HG03064 (cell line): ENCODE measurements at regions not wholly inside any gene's neighbourhood (a gene's known extent, or its start where the extent isn't known, plus 50 kb on each side); places are given as distances from the start of the nearest gene placed in this dataset.

Experiments
- ATAC-seq: cut with Tn5 transposase; IDR thresholded peaks from one replicate; pipeline ENCODE4 v1.9.1; 2021; ENCODE audit warnings: low read depth; ENCODE audit not compliant: unreplicated experiment

DNA sequence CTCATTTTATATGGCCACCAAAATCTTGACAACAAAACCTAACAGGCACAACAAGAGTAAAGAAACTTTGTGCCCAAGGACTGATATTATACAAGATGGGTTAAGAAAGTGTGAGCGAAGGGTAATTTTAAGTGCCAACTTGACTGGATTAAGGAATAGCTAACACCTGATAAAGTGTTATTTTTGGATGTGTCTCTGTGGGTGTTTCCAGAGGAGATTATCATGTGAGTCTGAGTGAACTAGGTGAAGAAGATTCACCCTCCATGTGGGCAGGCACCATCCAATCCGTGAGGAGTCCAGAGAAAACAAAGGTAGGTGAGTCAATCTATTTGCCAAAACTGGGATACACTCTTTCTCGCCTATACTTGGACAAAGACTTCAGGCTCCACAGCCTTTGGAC is 461.6 kb downstream of the ETS1 start:
- no peak for ATAC-seq

DNA sequence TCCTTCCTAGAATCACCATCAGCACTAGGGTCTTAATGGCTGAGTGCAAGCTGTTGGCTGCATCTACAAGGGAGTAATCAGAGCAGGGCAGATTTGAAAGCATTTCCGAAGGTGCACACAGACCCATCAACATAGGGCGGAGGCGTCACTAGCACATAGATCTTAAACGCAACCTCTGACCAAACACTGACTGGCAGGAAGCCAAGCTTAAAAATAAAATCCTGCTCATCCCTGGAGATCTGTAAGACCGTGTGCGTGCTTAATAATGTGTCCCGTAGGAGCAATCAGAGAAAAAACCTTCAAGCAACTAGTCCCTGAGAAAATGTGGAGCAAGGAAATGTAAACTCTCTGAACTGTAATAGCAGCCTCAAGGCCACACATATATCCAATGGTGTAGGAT is 470.5 kb downstream of the ETS1 start:
- ATAC-seq, result no peak

GRCh38 chr11:128116447-128116846 is 470.9 kb downstream of the ETS1 start:
- ATAC-seq, result no peak

DNA sequence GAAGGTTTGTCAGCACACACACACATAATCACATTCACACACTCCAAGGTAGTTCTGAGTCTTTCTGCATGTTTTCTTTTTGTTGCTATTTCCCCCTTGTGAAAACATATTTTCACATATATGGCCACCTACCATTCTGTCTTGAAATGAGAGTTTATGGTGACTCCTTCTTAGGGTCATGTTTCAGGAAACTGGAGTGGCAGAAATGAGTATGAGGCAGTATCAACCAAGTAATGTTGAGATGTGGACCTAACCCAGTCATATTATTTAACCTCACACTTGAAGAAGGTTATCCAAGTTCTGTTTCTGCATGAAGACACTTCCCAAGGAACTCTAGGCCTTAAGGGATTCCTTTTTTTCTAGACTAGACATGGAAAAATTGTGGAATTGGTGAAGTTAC is 481.4 kb downstream of the ETS1 start:
- no peak for ATAC-seq

- no peak for ATAC-seq
Observed at GRCh38 chr11:128105511-128105910, 481.8 kb downstream of the ETS1 start.

DNA sequence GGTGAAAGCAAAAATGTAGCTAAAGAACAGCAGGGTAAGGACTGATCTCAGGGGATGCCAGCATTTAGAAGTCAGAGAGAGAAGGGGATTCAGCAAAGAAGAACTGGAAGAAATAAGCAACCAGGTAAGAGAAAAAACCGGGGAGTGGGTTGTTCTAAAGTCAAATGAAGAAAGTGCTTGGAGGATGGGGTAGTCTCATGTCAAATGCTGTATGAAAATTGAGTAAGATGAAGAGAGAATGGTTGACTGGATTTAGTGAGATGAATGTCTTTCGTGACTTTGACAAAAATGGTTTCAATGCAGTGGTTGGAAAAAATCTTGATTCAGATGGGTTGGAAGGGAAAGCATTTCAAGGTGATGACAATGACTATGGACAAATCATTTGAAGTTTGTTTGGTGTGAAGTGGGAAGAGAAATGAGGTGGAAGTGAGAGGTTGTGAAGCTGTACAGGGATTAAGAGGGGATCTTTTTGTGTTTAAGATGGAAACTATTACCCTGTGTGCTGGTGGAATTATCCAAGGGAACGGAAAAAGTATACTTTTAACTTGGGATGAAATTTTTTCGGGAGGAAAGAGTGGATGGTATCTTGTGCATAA is 484.0 kb downstream of the ETS1 start:
- no peak for ATAC-seq

DNA sequence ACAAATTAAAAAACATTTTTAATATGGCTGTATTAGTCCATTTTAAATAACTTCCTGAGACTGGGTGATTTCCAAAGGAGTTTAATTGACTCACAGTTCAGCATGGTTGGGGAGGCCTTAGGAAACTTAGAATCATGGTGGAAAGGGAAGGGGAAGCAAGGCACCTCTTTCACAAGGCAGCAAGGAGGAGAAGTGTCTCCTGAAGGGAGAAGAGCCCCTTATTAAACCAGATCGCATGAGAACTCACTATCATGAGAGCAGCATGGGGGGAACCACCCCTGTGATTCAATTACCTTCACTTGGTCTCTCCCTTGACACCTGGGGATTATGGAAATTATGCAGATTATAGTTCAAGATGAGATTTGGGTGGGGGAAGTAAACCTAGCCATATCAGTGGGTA is 488.6 kb downstream of the ETS1 start:
- ATAC-seq, result no peak

- no peak for ATAC-seq
Observed at GRCh38 chr11:128095466-128095981, 491.8 kb downstream of the ETS1 start.

DNA sequence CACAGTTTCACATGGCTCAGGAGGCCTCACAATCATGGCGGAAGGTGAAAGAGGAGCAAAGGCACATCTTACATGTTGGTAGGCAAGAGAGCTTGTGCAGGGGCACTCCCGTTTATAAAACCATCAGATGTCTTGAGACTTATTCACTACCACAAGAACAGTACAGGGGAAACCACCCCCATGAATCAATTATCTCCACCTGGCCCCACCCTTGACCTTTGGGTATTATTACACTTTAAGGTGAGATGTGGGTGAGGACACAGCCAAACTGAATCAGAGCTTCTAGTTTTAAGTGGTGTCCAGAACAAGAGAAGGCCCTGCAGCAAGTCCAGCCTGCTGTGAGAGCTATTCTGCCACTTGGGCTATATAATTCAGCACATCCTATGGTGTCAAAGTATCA is 493.7 kb downstream of the ETS1 start:
- no peak for ATAC-seq

DNA sequence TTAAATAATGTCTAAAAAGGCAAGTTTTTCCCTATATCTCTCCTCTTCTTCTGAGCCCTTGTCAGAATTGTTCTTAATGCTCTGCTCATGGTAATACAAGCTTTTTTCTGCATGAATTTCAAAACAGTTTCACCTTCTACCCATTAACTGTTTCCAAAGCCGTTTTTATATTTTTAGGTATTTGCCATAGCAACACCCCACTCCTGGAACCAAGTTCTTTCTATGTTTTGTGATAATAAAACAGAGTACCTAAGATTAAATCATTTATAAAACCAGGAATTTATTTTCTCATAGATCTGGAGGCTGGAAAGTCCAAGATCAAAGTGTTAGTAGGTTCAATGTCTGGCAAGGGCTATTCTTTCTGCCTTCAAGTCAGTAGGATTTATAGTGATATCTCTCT is 497.4 kb downstream of the ETS1 start:
- no peak for ATAC-seq

GRCh38 chr11:128086794-128087193 is 500.6 kb downstream of the ETS1 start:
- no peak for ATAC-seq

DNA sequence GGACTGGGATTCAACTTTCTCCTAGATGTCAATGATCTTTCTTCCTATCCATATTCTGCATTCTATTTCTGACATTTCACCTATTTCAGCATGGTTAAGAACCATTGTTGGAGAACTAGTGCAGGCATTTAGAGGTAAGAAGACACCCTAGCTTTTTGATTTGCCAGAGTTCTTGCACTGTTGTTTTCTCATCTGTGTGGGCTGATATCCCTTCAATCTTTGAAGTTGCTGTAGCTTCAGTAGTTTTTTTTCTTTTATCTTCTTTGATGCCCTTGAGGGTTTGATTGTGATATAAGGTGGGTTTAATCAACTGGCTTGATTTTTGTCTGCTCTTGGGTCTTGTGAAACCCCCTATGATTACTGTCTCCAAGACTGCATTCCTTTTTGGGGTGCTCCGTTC is 502.1 kb downstream of the ETS1 start:
- ATAC-seq, result no peak

DNA sequence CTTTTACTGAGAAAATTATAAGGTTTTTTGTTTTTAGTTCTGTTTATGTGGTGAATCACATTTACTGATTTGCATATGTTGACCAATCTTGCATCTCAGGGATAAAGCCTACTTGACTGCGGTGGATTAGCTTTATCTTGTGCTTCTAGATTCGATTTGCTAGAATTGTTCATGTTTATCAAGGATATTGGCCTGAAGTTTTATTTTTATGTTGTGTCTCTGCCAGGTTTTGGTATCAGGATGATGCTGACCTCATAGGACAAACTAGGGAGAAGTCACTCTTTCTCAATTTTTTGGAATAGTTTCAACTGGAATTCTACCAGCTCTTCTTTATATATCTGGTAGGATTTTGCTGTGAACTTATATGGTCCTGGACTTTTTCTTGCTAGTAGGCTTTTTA is 504.8 kb downstream of the ETS1 start:
- no peak for ATAC-seq

DNA sequence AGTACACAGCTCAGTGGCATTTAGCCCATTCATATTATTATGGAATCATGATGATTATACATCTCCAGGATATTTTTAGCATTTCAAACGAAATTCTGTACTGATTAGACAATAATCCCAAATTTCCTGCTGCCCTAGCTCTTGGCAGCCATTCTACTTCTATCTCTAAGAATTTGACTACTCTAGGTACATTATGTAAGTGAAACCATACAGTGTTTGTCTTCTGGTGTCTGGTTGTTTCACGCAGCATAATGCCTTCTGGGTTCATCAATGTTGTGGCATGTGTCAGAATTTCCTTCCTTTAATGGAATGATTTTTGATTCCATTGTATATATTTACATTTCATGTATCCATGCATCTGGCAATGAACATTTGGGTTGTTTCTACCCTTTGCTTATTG is 517.7 kb downstream of the ETS1 start:
- ATAC-seq, result no peak

DNA sequence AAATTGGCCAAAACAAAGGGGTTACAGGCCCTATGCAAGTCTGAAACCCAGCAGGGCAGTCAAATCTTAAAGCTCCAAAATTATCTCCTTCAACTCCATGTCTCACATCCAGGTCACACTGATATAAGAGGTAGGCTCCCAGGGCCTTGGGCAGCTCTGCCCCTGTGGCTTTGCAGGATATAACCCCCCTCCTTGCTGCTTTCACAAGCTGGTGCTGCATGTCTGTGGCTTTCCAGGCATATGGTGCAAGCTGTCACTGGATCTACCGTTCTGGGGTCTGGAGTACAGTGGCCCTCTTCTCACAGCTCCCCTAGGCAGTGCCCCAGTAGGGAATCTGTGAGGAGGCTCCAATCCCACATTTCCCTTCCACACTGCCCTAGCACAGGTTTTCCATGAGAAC is 519.6 kb downstream of the ETS1 start:
- no peak for ATAC-seq

- ATAC-seq, result no peak
Observed at GRCh38 chr11:128066399-128066798, 521.0 kb downstream of the ETS1 start.

- no peak for ATAC-seq
Observed at GRCh38 chr11:128061281-128061871, 526.0 kb downstream of the ETS1 start.

GRCh38 chr11:128058580-128059208 is 528.7 kb downstream of the ETS1 start:
- no peak for ATAC-seq

- ATAC-seq, result no peak
Observed at GRCh38 chr11:128057786-128058395, 529.5 kb downstream of the ETS1 start.

DNA sequence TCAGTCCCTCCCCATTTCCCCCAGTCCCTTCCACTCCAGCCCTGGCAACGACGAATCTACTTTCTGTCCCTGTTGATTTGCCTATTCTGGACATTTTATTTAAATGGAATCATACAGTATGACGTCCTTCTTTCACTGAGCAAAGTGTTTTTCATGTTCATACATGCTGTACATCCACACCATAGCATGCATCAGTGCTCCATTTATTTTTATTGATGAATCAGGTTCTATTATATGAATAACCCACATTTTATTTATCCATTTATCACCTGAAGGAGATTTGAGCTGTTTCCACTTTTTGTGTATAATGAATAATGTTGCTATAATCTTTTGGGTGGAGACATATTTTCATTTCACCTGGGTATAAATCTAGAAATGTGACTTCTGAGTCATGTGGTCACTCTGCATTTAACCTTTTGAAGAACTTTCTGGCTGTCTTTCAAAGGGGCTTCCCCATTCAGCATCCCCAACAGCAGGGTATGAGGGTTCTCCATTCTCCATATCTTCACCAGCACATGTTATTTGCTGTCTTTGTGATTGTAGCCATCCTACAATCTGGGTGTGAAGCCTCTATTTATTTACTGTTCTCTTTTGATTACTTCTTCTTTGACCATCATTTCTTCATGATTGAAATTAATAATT is 531.7 kb downstream of the ETS1 start:
- ATAC-seq, result no peak
